HG03045 (cell line): ENCODE measurements at regions not wholly inside any gene's neighbourhood (a gene's known extent, or its start where the extent isn't known, plus 50 kb on each side); places are given as distances from the start of the nearest gene placed in this dataset.
"Not testable (repeated sequence)": the region's sequence is repeated elsewhere in the genome, so short reads cannot be mapped to it uniquely, and the experiment has no call there.

Experiments used
- ATAC-seq: cut with Tn5 transposase; IDR thresholded peaks from one replicate; pipeline ENCODE4 v1.9.1; 2021; ENCODE audit warnings: mild to moderate bottlenecking, moderate library complexity; ENCODE audit not compliant: unreplicated experiment

DNA sequence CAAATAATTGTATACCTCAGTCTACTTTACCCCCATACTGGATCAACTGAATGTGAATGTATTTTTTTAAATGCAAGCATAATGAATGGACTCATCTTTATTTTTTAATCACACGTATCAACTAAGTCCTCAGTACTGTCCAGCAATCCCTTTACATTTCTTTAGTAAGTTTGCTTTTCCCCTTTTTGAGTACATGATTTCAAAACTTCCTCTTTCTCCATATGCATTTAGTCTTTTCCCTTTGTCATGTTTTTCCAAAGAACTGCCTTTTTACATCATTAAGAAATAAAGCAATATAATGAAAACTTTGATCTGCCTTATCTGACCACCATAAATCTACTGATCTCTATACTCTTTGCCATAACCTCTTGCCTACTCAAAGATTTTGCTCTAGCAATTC is 182.5 kb upstream of the AKR1E2 start:
- ATAC-seq = no peak

DNA sequence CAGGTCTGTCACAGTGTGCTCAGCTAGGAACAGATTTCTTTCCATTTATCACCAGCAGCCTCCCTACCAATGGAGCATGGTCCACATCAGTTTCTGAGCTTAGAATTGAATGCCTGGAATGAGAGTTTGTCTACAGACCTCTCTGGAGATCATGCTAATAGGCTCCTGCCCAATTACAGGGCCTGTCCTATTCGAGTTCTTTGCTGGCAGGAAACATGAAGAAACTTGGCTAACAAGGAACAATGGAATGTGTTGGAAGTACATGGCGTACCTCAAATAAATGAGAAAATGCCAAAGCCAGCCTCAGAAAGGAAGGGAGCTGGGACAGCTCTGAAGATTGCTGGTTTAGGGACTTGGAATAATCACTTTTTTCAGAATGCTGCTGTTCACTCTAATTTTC is 186.0 kb upstream of the AKR1E2 start:
- ATAC-seq = no peak

DNA sequence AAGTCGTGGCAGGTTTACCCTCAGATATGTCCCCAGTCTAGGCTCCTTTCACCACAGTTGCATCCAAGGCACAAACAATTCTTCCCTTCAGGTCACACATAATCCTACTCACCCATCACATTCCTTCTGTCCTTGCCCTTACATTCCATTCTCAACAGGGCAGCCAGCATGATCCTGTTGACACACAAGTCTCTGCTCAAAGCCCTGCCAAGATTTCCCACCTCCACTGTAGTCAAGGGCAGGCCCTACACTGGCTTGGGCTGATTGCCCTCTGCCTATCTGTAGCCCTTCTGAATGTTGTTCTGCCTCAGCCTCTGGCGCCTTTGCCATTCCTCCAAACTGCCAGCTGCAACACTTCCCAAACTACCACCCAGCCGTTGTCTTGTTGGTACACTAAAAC is 187.9 kb upstream of the AKR1E2 start:
- ATAC-seq = no peak

DNA sequence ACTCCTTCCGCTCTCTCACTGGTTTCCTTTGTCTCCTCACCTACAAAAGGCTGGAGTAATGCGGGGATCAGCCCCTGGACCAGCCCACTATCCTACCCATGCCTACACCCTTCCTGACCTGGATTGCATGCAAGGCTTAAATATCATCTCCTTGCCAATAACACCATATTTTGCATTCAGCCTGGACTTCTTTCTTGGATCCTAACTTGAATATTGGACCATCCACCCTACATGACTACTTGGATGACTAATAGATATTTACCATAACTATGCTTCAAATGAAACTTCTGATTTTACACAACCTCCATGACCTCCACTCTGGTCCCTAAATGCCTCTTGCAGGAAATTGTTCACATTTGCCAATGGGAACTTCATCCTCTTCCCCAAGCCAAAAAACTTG is 188.3 kb upstream of the AKR1E2 start:
- ATAC-seq = no peak

DNA sequence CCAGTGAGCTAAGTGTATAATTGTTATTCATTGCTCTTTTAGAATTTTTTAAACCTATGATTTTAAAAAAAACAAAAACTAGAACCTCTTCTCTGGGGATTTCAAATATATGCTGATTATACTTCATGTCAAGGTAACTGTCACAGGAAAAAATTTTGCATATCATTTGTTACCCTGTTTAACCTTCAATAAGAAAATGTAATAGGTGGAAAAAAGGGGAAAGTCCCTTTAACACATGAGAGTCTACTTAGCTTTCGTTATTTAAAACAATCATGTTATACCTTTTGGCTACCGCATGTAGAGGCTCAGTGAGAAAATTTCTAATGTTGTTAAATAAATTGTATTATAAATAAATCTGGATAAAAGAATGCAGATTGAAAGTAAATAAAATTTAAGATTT is 190.1 kb upstream of the AKR1E2 start:
- ATAC-seq = no peak

DNA sequence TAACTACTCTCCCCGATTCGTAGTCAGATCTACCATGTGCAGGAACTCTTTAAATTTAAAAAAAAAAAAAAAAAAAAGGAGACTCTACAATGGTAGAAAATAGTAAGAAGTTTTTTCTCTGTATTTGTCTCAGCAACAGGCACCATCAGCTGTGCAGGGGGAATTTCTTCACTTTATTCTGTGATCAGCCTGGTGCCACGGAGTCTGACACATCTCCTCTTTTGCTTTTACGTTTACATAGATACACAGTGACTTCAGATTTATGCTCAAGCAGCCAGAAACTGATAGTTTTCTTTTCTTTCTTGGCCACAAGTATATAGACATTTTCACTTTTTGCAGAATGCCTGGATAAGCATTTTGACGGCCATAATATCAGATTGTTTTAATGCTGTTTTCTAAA is 190.6 kb upstream of the AKR1E2 start:
- ATAC-seq = no peak

DNA sequence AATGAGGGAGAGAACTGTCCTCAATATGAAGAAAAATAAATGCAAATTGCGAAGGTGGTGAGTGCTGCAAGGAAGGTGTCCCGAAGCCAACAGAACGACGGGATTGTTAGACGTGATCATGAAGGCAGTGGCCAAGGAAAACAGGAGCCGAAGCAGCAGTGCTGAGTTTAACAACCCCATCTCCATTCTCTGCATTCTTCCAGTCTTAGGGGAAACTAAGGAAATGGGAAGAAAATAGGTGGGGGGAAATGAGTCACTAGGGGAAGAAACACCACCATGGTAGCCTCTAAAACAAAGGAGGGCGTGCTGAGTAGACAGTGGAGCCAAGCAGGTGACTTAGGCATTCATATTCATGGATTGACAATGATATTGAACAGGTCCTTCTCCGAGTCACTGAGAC is 192.2 kb upstream of the AKR1E2 start:
- ATAC-seq = no peak

DNA sequence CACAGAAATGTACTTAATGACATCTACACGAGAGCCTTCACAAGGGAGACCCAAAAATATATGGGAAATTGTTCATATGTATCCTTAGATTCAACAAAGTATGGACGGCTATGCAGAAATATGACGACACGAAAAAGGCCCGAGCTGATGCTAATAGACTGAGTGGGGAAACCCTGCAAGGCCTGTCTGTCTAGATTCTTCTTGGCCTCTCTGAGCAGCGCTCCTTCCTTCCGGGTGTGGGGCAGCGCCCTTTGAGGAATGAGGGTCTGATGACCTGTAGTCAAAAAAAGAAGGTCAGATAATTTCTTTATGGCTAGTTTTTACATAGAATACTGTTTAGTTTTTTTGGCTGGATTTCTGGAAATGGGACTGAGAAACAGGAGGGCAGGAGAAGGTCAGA is 192.8 kb upstream of the AKR1E2 start:
- ATAC-seq = no peak

DNA sequence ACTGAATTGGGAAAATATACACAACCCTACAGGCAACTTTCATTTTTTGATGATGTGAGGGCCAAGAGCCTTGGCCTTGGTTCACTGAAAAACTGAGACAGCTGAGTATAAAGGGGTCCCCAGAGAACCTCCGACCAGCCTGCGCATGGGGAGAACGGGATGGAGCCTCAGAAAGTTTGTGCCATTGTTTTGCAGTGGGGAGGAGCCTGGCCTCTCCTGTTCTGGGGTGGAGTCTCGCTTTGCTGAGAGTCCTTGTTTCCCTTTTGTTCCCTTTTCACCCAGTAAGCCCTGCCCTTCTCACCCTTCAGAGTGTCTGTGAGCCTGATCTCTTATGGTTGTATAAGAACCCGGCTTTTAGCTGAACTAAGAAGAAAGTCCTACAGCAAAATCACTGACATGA is 193.2 kb upstream of the AKR1E2 start:
- no peak for ATAC-seq

DNA sequence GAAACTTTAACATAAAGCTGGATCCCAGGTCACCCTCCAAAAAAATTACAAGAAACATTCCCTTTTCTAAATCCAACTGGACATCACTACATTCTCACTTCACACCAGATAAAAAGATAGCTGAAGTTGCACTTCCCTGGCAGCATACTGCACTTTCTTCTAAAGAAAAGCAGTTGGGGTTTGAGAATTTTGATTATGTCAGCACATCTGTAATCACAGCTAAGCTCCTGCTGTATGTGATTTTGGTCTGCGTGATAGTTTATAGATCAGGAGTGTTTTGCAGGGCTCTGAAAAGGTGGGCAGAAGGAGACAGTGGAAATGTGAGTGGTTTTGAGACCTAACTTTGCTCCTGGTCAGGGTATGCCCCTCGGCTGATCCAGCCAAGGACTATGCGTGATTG is 199.1 kb upstream of the AKR1E2 start:
- ATAC-seq = no peak

DNA sequence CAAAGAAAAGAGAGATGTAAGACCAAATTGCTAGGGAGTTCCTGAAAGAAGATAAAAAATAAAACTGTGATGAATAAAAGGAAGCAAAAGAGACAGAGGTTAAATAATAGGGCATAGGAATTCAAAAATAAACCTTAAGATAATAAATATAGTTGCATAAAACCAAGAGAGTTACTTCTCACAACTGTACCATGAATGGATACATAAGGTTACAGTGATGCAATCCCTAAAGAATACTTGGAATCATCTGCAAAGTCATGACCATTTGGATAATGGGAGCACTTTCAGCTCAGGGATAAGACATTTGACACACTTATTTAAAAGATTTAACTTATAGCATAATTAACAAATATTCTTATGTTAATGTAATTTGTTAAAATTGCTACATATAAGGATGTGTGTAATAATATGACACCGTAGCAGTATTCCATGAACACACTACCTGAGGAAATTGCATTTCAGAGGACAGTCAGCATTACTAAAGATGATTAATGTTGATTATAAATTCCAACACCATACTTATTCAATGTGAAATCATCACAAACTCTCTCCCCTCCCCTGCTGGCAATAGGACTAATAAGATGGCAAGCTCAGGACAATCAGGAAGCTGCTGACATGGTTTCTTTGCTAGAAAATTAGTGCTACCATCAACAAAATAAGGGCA is 202.1 kb upstream of the AKR1E2 start:
- no peak for ATAC-seq

DNA sequence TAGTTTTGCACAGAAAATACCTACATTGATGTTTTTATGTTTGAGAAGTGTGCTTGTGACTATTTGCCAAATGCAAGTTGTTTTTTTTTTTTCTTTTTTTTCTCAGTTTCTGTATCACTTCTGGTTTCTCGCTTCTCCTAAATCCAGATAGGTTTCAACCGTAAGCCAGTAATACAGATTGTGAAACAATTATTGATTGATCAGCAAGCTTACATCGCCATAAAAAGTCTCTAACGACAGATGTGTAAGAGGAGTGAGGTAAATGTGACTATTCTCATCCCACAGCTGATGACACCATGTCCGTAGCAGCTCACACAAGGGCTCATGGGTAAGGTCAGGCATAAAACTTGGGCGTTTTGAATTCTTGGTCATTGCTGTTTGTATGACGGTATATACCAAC is 202.8 kb upstream of the AKR1E2 start:
- ATAC-seq = no peak

DNA sequence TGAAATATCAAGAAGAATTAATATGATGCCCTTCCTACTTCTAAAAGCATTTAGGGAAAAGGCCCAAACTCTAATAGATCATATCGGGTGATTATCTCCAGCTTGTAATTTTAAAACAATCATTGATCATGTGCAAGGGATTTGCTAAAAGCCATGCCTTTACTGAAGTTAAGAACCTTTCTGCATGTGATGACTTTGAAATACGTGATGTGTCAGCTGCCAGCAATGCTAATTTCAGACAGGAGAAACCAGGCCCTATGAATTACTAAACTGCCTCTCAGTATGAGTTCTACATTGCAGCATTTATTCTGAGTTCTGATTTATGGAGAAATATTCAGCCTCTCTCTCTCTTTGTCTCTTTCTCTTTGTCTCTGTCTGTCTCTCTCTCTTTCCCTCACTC is 203.6 kb upstream of the AKR1E2 start:
- no peak for ATAC-seq

DNA sequence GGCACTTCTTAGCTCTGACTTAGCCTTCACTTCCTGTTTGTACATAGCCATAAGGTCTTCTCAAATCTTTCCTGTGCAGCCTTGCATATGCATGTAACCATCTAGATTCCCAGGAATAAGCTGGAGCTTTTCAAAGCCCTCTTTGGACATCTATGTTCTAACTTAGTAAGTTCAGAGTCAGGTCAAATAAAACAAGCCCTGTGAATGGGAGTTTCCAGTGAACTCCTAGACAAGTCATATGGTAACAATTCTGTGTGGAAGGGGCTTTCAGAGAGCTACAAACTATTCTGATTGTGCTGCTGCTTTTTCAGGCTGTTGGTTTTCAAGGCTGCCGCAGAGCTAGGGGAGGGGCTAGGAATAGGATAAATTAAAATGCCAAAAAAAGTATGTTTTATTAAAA is 208.4 kb upstream of the AKR1E2 start:
- ATAC-seq = no peak

DNA sequence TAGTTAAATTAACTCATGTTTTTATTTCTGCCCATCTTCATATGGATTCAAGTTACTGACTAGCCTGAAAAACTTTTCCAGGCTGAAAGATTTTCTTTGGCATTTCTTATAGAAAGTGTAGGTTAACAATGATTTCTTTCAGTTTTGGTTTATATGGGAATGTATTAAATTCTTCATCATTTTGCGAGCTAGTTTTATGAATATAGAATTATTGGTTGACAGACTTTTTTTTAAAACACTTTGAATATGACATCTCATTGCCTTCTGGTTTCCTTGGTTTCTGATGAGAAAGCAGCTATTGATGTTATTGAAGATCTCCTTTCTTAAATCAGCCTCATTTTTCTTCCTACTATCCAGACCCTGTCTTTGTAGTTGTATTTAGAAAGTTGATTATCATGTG is 211.0 kb upstream of the AKR1E2 start:
- ATAC-seq = no peak

DNA sequence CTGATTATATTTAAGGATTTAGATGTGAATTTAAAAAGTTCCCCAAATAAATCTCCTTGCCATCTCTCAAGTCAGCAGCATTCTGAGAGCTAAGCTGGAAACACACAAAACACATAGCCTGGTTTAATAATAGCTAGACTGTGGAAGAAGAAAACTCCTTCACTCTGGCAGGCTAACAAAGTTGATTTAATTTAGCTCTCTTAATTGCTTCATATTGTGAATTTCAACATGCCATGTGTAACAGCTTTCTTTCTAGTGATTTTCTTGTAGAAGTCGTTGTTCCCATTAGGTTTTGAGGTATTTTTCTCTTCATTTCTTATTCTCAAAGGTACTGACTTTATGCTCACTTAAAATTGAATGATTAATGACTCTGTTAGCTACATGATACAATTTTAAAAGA is 216.8 kb upstream of the AKR1E2 start:
- ATAC-seq = no peak

DNA sequence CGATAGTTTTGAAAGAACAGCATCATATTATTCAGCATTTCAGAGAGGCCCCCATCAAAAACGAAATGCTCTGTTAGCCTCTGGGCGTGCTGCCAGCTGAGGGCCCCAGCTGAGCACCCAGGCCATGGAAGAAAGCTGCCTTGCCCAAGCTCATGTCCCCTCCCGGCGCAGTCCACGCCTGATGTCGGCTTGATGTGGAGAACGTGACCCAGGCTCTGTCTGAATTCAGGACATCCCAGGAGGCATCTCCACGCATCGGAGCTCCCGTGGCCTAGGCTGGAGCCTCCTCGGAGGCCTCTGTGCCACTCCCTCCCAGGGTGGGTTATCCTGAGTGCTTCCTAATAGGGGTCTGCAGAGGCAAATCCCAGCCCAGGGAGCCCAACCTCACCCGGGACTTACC is 218.3 kb upstream of the AKR1E2 start:
- ATAC-seq = no peak

DNA sequence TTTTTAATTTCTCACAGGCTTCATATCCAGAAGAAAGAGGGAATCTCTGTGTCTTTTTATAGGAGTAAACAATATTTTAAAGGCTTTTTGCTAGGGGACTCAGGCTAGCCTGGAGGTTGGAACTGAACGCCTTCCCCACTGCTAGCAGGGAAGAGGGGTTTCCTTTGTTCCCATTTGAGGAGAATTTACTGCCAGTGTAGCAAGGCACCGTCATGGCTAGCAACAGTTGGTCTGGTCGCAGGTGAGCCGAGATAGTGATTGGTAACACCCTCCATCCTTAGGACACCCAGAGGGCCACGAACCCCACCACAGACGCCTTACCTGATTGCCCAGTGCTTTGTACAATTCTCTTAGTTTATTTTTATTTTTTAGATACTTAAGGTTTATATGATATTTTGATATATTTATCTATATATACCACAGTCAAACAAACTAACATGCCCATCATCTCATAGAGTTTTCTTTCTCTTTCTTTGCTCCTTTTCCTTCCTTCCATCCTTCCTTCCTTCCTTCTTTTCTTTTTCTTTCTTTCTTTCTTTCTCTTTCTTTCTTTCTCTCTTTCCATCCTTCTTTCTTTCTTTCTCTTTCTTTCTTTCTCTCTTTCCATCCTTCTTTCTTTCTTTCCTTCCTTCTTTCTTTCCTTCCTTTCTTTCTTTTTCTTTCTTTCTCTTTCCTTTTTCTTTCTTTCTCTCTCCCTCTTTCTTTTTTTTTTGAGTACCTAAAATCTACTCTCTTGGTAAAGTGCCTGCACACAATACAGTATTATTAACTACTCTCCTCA is 219.0 kb upstream of the AKR1E2 start:
- ATAC-seq = no peak

DNA sequence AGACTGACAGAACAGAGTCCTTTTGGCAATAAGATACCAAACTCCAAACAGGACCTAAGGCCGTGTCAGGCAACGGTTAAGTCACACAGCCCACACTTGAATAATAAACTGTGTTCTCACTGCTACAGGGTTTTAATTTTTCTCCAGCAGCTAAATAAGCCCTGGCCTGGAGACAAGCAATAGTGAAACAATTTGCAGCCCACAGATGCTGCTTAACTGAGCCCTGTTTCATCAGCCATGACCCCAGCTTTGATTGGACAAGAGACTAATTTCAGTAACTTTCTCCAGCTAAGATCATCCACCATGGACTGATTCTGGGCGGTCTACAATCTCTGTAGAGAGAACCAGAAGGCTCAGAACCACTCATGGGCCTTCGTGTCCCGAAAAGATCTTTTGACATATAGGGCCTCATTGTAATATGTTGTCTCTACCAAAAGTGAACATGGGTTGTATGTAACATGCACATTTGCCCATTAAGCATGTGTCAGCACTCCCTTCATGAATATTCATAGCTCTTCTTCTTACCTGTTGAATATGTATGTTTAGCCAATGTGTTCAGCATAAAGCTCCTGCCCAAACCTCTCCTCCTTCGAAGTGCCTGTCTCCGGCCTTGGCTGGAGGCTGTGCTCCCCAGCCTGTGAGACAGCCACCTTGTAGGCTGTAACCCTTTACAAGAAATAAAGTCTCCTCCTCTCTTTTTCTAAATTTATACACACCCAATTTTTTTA is 223.1 kb upstream of the AKR1E2 start:
- no peak for ATAC-seq

DNA sequence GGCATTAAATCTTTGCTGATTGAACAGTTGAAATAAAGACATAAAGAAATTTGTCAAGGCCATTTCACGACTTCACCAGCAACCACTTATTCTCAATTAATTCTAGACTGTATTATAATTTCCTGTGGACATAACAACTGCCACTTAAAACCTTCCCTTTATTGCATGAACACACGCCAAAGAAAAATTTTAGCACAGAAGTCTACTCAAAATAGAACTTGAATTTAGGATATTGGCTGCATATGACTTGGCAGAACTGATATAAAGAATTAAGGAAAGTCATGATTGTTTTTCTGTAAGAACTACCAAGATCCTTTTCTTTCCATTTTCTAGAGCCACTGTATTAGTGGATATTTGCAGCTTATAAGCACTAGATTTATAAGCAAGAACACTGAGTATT is 226.5 kb upstream of the AKR1E2 start:
- no peak for ATAC-seq

DNA sequence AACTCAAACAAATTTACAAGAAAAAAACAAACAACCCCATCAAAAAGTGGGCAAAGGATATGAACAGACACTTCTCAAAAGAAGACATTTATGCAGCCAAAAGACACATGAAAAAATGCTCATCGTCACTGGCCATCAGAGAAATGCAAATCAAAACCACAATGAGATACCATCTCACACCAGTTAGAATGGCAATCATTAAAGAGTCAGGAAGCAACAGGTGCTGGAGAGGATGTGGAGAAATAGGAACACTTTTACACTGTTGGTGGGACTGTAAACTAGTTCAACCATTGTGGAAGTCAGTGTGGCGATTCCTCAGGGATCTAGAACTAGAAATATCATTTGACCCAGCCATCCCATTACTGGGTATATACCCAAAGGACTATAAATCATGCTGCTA is 228.1 kb upstream of the AKR1E2 start:
- ATAC-seq = not testable (repeated sequence)

DNA sequence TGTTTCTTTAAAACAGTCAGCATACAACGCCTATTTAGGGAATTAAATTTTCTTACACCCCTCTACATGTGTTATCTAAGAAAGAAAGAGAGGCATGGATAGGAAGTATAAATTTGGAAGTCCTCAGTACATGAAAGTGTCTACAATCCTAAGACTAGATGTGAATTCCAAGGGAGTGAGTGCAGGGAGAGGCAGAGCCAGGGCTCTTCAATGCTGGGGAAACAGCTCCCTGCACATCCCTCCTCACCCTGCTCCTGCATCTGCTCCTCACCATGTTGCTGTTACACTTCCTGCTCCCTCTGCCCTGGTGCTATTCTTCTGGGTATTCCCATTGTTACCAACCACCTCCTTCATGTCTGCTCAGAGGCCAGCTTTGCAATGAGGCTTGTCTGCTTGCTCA is 229.1 kb upstream of the AKR1E2 start:
- no peak for ATAC-seq
